ENCODE measurements at regions not wholly inside any gene's neighbourhood (a gene's known extent, or its start where the extent isn't known, plus 50 kb on each side); places are given as distances from the start of the nearest gene placed in this dataset.

- Mint-ChIP-seq H3K4me3 (no peak overlapping the region), H3K27me3 (ENCODE audit: insufficient read depth) (peaks cover 10% of the 10 kb centered on the region; the same call in 1 of the 2 replicates), H3K4me1 (ENCODE audit: low read depth) (peaks cover 23% of the 10 kb centered on the region; the same call in 1 of the 2 replicates), H3K27ac (no peak overlapping the region), H3K36me3 (ENCODE audit: low read depth) (no peaks in the 10 kb centered on the region), H3K9me3 (no peaks in the 10 kb centered on the region)
- peak; percentile 59 for DNase-seq
- peak; percentile 96 for TF ChIP-seq CTCF (IDR thresholded peaks at IDR 0.05)
Observed at GRCh38 chr9:107172160-107172978, 110.7 kb upstream of the RAD23B start.

- Mint-ChIP-seq H3K4me3 (no peak overlapping the region), H3K4me1 (ENCODE audit: low read depth) (peaks cover 26% of the 10 kb centered on the region), H3K27me3 (ENCODE audit: insufficient read depth) (peaks cover 7% of the 10 kb centered on the region; the same call in 1 of the 2 replicates), H3K9me3 (no peaks in the 10 kb centered on the region), H3K36me3 (ENCODE audit: low read depth) (no peaks in the 10 kb centered on the region), H3K27ac (no peak overlapping the region)
- no peak for TF ChIP-seq CTCF (IDR thresholded peaks at IDR 0.05)
- no peak for DNase-seq
Observed at GRCh38 chr9:107172979-107173347, 110.1 kb upstream of the RAD23B start.

GRCh38 chr9:107173422-107174180 lies 109.5 kb upstream of the RAD23B start:
- H3K9me3 Mint-ChIP-seq: no peaks in the 10 kb centered on the region
- no peak for DNase-seq
- H3K4me3 Mint-ChIP-seq: no peak overlapping the region
- peaks cover 33% of the 10 kb centered on the region for H3K4me1 Mint-ChIP-seq (ENCODE audit: low read depth)
- H3K27ac Mint-ChIP-seq: no peak overlapping the region
- no peak for TF ChIP-seq CTCF (IDR thresholded peaks at IDR 0.05)
- H3K27me3 Mint-ChIP-seq (ENCODE audit: insufficient read depth): peaks cover 7% of the 10 kb centered on the region; the same call in 1 of the 2 replicates
- H3K36me3 Mint-ChIP-seq (ENCODE audit: low read depth): no peaks in the 10 kb centered on the region

DNA sequence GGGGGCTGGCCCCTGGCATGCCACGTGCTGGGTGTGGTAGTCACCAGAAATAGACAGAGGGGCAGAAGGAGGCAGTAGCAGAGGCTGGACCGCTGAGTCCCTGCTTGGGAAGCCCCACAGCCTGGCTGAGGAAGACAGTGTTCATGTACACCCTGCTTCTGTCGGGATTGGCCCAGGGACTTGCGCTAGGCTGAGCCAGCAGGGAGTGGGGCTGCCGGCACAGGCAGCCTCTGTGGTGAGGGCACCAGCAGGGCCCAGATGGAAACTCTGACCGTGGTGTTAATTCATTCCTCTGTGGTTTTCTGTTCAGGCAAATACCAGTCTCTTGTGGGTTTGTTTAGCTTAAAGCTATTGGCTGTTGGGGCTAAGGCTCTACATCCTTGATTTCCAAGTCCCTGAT lies 108.6 kb upstream of the RAD23B start:
- Mint-ChIP-seq H3K36me3 (ENCODE audit: low read depth) (no peaks in the 10 kb centered on the region), H3K4me3 (no peak overlapping the region), H3K9me3 (no peaks in the 10 kb centered on the region), H3K27ac (no peak overlapping the region), H3K4me1 (ENCODE audit: low read depth) (peaks cover 37% of the 10 kb centered on the region), H3K27me3 (ENCODE audit: insufficient read depth) (peaks cover 6% of the 10 kb centered on the region)
- no peak for DNase-seq
- no peak for TF ChIP-seq CTCF (IDR thresholded peaks at IDR 0.05)

- TF ChIP-seq CTCF (IDR thresholded peaks at IDR 0.05): no peak
- H3K27me3 Mint-ChIP-seq (ENCODE audit: insufficient read depth): peaks cover 6% of the 10 kb centered on the region
- no peaks in the 10 kb centered on the region for H3K9me3 Mint-ChIP-seq
- H3K27ac Mint-ChIP-seq: no peak overlapping the region
- H3K36me3 Mint-ChIP-seq (ENCODE audit: low read depth): no peaks in the 10 kb centered on the region
- no peak for DNase-seq
- H3K4me1 Mint-ChIP-seq (ENCODE audit: low read depth): peaks cover 37% of the 10 kb centered on the region
- no peak overlapping the region for H3K4me3 Mint-ChIP-seq
Observed at GRCh38 chr9:107175041-107175440, 108.0 kb upstream of the RAD23B start.

All from HFFc6 (cell line).